Mesendoderm (in vitro differentiated cells): ENCODE measurements at regions not wholly inside any gene's neighbourhood (a gene's known extent, or its start where the extent isn't known, plus 50 kb on each side); places are given as distances from the start of the nearest gene placed in this dataset.

Experiments used
- DNase-seq: peaks from one replicate; pipeline ENCODE4 v3.0.0; 2013
- H2AK5ac ChIP-seq: 2 replicates; pipeline ENCODE4 v1.6.1; 2013; ENCODE audit warnings: low read length, inconsistent platforms
- H2BK120ac ChIP-seq: 2 replicates; pipeline ENCODE4 v1.6.1; 2013; ENCODE audit warnings: low read depth, mild to moderate bottlenecking, low read length, moderate library complexity, mixed read lengths
- H2BK15ac ChIP-seq: replicated peaks from 2 replicates; pipeline ENCODE4 v1.6.1; 2013; ENCODE audit warnings: low read depth, mild to moderate bottlenecking, moderate library complexity
- H2BK5ac ChIP-seq: 2 replicates; pipeline ENCODE4 v1.6.1; 2013; ENCODE audit warnings: low read length, inconsistent platforms
- H3K18ac ChIP-seq: 2 replicates; pipeline ENCODE4 v1.6.1; 2013; ENCODE audit warnings: mild to moderate bottlenecking, low read length, mixed read lengths
- H3K23ac ChIP-seq: one replicate; pipeline ENCODE4 v1.6.1; 2013; ENCODE audit warnings: low read length
- H3K27ac ChIP-seq: 2 replicates; pipeline ENCODE4 v1.5.1; 2013; ENCODE audit warnings: low read depth, mild to moderate bottlenecking, inconsistent platforms, low read length, moderate library complexity
- H3K27me3 ChIP-seq: 2 replicates; pipeline ENCODE4 v1.6.1; 2013; ENCODE audit warnings: low read length, control low read depth, mild to moderate bottlenecking, inconsistent platforms; ENCODE audit not compliant: insufficient read depth, poor library complexity
- H3K36me3 ChIP-seq: 2 replicates; pipeline ENCODE4 v1.6.1; 2013; ENCODE audit warnings: low read length, inconsistent platforms; ENCODE audit not compliant: control insufficient read depth, insufficient read depth
- H3K4ac ChIP-seq: one replicate; pipeline ENCODE4 v1.6.1; 2013; ENCODE audit warnings: low read depth, mild to moderate bottlenecking, low read length, moderate library complexity
- H3K4me1 ChIP-seq: 2 replicates; pipeline ENCODE4 v1.6.1; 2013; ENCODE audit warnings: low read depth, low read length, inconsistent platforms; ENCODE audit not compliant: control insufficient read depth
- H3K4me2 ChIP-seq: 2 replicates; pipeline ENCODE4 v1.6.1; 2013; ENCODE audit warnings: low read length
- H3K4me3 ChIP-seq: 2 replicates; pipeline ENCODE4 v1.5.1; 2013; ENCODE audit warnings: mild to moderate bottlenecking, low read length
- H3K56ac ChIP-seq: one replicate; pipeline ENCODE4 v1.6.1; 2013; ENCODE audit warnings: low read length
- H3K79me1 ChIP-seq: 2 replicates; pipeline ENCODE4 v1.6.1; 2013; ENCODE audit warnings: low read length, inconsistent platforms
- H3K79me2 ChIP-seq: 2 replicates; pipeline ENCODE4 v1.6.1; 2013; ENCODE audit warnings: mild to moderate bottlenecking, low read length; ENCODE audit not compliant: control insufficient read depth, insufficient read depth
- H3K9ac ChIP-seq: 2 replicates; pipeline ENCODE4 v1.6.1; 2013; ENCODE audit warnings: low read length, inconsistent platforms
- H4K5ac ChIP-seq: one replicate; pipeline ENCODE4 v1.6.1; 2013; ENCODE audit warnings: low read length
- H4K8ac ChIP-seq: one replicate; pipeline ENCODE4 v1.6.1; 2013; ENCODE audit warnings: low read depth, mild to moderate bottlenecking, control low read depth, low read length, moderate library complexity
- WGBS: extraction: QIAGEN DNeasy Blood & Tissue Kit; methylation state at CpG from one replicate; pipeline ENCODE4 v1.1.7; 2013; ENCODE audit warnings: low lambda C conversion rate, missing lambda C conversion rate; ENCODE audit not compliant: insufficient coverage; ENCODE audit errors: extremely low coverage; 5-methylcytosine and 5-hydroxymethylcytosine counted together

DNA sequence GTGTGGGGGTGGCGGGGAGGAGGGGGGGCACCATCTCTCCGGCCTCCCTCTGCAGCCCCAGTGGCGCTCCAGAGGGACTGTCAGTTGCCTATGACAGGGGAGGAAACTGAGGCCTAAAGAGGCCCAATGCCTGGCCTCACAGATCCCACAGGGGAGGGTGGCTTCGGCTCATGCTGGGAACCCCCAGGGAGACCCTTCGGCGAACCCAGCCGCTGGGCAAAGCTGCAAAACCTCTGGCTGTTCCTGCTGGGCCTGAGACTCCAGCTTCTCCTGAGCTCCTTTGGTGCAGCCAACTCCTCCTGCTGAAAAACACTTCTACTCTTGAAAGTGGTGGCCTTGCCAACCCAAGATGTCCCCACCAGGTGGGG is 170.1 kb upstream of the RTL1 start:
- H4K8ac ChIP-seq = no peak overlapping the region
- H2BK120ac ChIP-seq = peak overlapping the region; percentile 84
- H3K4me3 ChIP-seq = no peak overlapping the region
- no peaks in the 10 kb centered on the region for H3K79me2 ChIP-seq
- no peak overlapping the region for H3K4me2 ChIP-seq
- no peak for DNase-seq
- H2BK15ac ChIP-seq = no peak overlapping the region
- H3K27ac ChIP-seq = peak overlapping the region; percentile 3
- no CpG with 5 or more reads among the region's 7 CpGs for WGBS
- no peaks in the 10 kb centered on the region for H3K79me1 ChIP-seq
- no peak overlapping the region for H2BK5ac ChIP-seq
- no peaks in the 10 kb centered on the region for H3K36me3 ChIP-seq
- H3K4ac ChIP-seq = no peak overlapping the region
- H3K27me3 ChIP-seq = no peaks in the 10 kb centered on the region
- no peak overlapping the region for H2AK5ac ChIP-seq
- no peak overlapping the region for H4K5ac ChIP-seq
- H3K4me1 ChIP-seq = peaks cover 8% of the 10 kb centered on the region
- no peak overlapping the region for H3K23ac ChIP-seq
- peak overlapping the region; percentile 35 for H3K18ac ChIP-seq
- no peak overlapping the region for H3K9ac ChIP-seq
- peak overlapping the region; percentile 85 for H3K56ac ChIP-seq

DNA sequence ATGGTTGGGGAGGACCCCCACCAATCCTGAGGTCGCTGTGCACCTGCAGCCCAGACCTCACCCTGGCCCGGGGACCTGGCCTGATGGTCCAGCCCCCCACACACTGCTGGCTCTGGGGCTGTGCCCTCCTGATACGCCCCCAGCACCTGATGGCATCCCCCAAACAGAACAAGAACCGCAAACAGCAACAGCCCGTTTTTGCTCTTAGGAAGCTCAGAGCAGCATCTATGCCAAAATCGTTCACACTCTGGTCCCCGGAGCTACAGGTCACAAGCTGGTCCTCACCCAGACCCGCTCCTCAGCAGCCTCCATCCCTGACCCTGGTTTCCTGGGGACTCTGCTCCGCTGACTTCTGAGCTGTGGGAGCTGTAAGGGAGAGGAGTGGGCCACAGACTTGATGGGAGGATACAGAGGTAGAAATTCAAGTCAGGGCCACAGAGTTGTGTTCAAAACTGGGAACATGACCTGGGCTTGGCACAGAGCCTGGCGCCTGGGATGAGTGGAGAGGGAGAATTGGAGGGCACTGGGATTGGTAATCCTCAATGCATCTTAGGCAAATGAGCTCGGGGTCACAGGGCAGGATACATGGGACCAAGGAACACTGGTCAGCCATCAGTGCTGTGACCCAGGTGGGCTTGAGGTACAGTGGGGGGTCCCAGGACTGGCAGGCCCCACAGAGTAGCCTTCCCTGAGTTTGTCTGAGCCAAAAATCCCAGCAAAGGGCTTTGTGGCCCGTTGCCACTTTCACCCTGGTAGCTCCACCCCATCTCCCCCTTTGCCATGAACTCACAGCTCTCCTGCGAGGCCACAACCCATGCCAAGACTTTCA is 170.9 kb upstream of the RTL1 start:
- no peak overlapping the region for H3K4me3 ChIP-seq
- no peak overlapping the region for H2BK5ac ChIP-seq
- H2BK15ac ChIP-seq = no peak overlapping the region
- H4K8ac ChIP-seq = no peak overlapping the region
- no peak overlapping the region for H3K27ac ChIP-seq
- peaks cover 11% of the 10 kb centered on the region for H3K4me1 ChIP-seq
- H3K56ac ChIP-seq = peak overlapping the region; percentile 69
- DNase-seq = no peak
- H3K9ac ChIP-seq = no peak overlapping the region
- H3K4me2 ChIP-seq = no peak overlapping the region
- H3K18ac ChIP-seq = peak overlapping the region; percentile 35
- no peaks in the 10 kb centered on the region for H3K79me2 ChIP-seq
- no peaks in the 10 kb centered on the region for H3K79me1 ChIP-seq
- H3K23ac ChIP-seq = no peak overlapping the region
- no peaks in the 10 kb centered on the region for H3K36me3 ChIP-seq
- H2AK5ac ChIP-seq = peak overlapping the region; percentile 92
- H2BK120ac ChIP-seq = no peak overlapping the region
- no CpG with 5 or more reads among the region's 13 CpGs for WGBS
- no peak overlapping the region for H4K5ac ChIP-seq
- no peaks in the 10 kb centered on the region for H3K27me3 ChIP-seq
- H3K4ac ChIP-seq = no peak overlapping the region

DNA sequence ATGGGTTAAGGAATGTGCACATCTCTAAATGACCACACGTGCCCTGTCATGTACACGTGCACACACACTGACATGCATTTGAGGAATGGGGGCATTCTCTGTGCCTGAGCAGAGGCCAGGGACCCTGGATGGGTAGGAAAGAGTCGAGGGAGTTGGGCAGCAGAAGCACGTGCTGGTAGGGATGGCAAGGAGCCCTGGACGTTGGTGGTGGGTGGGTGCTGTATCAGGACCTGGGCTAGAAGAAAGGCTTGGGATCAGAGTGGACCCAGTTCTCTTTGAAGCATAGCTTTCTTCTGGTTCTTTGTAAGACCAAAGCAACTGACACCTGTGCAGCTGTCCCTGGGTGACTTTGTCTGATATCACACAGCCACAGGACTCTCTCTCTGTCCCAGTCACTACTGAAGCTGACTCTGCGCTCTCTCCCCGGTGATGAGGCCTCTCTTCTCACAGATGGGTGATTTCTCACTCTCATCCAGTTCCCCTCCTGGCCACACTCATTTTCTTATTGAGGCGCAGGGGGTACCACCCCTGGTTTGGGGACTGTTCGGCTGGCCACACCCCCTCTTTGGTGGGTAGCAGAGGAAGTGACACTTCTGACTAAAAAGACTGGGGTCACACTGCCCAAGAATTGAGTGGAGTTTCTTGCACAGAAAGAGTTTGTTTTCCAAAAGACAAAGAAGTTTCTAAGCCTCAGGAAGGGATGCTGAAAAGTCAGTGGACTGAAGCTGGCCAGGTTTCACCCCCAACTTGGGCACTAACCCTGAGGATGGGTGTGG is 171.7 kb upstream of the RTL1 start:
- H3K4me1 ChIP-seq = peaks cover 11% of the 10 kb centered on the region
- H3K79me2 ChIP-seq = no peaks in the 10 kb centered on the region
- no peak overlapping the region for H4K8ac ChIP-seq
- H3K79me1 ChIP-seq = no peaks in the 10 kb centered on the region
- H2BK120ac ChIP-seq = no peak overlapping the region
- H3K36me3 ChIP-seq = no peaks in the 10 kb centered on the region
- H2BK15ac ChIP-seq = no peak overlapping the region
- H2AK5ac ChIP-seq = peak overlapping the region; percentile 92
- no peak overlapping the region for H3K18ac ChIP-seq
- WGBS = no CpG with 5 or more reads among the region's 9 CpGs
- H3K4me2 ChIP-seq = no peak overlapping the region
- DNase-seq = no peak
- peak overlapping the region; percentile 69 for H3K56ac ChIP-seq
- H3K27ac ChIP-seq = no peak overlapping the region
- H3K9ac ChIP-seq = no peak overlapping the region
- H4K5ac ChIP-seq = no peak overlapping the region
- H3K4ac ChIP-seq = no peak overlapping the region
- H3K4me3 ChIP-seq = no peak overlapping the region
- H3K23ac ChIP-seq = no peak overlapping the region
- no peak overlapping the region for H2BK5ac ChIP-seq
- no peaks in the 10 kb centered on the region for H3K27me3 ChIP-seq

DNA sequence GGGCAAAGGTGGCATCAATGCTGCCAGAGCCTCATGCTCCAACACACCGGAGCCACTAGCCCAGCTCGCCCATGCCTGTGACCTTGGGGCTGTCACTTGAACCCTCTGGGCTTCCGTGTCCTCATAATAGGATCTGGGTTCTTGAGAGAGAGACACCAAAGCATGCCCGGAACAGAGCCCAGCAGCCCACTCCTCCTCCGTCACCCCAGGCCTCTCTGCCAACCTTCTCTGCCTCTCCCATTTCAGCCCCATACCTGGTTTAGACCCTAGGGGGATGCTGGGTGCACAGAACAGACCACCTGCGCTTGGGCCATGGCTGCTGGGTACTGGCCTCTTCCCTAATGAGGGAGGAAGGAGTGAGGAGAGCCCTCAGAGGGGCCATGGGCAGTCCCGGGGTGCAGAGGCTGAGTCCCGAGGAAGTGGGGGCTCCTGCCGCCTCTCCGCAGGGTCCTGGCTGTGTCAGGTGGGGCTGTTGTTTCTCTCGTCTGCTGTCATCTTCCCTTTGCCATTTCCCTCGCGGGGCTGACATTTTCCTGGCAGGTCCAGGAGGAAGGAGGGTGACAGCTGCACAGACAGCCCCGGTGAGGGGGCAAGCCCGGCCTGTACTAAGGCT is 172.4 kb upstream of the RTL1 start:
- Histone ChIP-seq H3K4me2 (no peak overlapping the region), H3K79me1 (no peaks in the 10 kb centered on the region), H4K5ac (no peak overlapping the region), H3K4me3 (no peak overlapping the region), H3K36me3 (no peaks in the 10 kb centered on the region), H3K18ac (peak overlapping the region; percentile 15), H3K79me2 (no peaks in the 10 kb centered on the region), H3K9ac (no peak overlapping the region), H2BK120ac (no peak overlapping the region), H3K4me1 (peaks cover 11% of the 10 kb centered on the region), H2AK5ac (no peak overlapping the region), H3K4ac (no peak overlapping the region), H3K27me3 (no peaks in the 10 kb centered on the region), H2BK15ac (no peak overlapping the region), H3K56ac (no peak overlapping the region), H2BK5ac (no peak overlapping the region), H4K8ac (no peak overlapping the region), H3K23ac (no peak overlapping the region), H3K27ac (no peak overlapping the region)
- WGBS = no CpG with 5 or more reads among the region's 15 CpGs
- DNase-seq = no peak

DNA sequence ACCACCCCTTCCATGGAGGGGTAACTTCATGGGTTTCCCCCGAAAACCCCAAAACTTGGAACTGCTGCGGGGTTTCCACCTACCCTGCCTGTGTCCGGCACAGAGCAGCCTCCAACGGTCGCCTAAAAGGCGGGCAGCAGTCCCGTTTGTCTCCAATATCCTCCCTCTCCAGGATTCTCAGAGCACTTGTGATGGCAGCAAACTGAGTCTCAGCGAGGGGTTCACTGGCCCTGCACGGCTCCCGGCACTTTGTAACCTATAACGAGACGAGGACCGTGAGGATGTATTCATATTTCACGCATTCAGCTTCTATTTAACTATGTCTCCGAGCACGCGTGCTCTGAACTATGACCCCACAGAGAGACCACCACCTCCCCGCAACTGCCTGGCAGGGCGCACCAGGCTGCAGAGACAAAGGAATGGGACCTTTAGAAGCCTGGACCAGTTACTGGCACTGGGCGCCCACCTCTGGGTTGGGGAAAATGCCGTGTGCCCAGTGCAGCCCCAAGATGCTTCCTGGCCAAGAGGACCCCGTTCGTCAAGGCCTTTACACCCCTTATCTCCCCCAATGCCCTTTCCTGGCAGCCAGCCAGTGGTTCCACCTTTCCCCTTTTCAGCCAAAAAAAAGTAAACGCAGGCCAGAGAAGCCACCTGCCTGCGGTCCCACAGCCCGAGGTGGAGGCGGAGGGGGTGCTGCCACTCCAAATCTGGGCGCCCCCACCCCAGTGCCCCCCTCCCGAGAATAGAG is 173.1 kb upstream of the RTL1 start:
- Histone ChIP-seq H4K8ac (no peak overlapping the region), H3K4ac (peak overlapping the region; percentile 72), H3K27ac (peak overlapping the region; percentile 54), H2AK5ac (no peak overlapping the region), H3K23ac (no peak overlapping the region), H4K5ac (no peak overlapping the region), H2BK15ac (no peak overlapping the region), H3K36me3 (no peaks in the 10 kb centered on the region), H3K56ac (peak overlapping the region; percentile 80), H3K4me1 (peaks cover 11% of the 10 kb centered on the region), H3K18ac (peak overlapping the region; percentile 95), H2BK5ac (no peak overlapping the region), H3K4me2 (no peak overlapping the region), H3K27me3 (no peaks in the 10 kb centered on the region), H3K9ac (peak overlapping the region; percentile 64), H3K79me1 (no peaks in the 10 kb centered on the region), H3K4me3 (no peak overlapping the region), H3K79me2 (no peaks in the 10 kb centered on the region), H2BK120ac (no peak overlapping the region)
- WGBS = no CpG with 5 or more reads among the region's 29 CpGs
- no peak for DNase-seq
